C4-2B (cell line): ENCODE measurements at regions not wholly inside any gene's neighbourhood (a gene's known extent, or its start where the extent isn't known, plus 50 kb on each side); places are given as distances from the start of the nearest gene placed in this dataset.

Experiments used
- CTCF ChIP-seq: fragments of 450-650 bp; conservative IDR thresholded peaks from 2 replicates; pipeline ENCODE4 v1.5.1; 2017; ENCODE audit warnings: mild to moderate bottlenecking
- ZFX ChIP-seq: fragments of 450-650 bp; IDR thresholded peaks from 2 replicates; pipeline ENCODE4 v1.6.1; 2017

DNA sequence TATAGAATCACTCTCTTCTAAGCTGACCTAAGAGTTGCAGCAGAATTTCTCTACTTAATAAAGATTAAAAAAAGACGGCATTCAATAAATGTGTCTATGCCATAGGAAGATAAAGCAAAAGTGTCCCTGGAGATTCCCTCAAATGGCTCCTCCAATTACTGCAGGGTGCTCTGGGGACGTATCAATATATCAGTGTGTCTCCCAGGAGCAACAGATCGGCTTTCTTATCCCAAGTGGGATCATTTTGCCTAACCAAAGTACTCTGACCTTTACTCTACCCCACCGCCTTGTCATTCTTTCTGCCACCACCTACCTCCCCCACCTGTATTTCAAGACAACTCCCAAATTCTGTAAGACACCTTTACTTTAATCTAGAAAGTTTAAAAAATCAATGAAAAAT is 202.0 kb upstream of the SEMA3C start:
- TF ChIP-seq CTCF (no peak), ZFX (no peak)
